T-helper 17 cell (primary cell): ENCODE measurements at regions not wholly inside any gene's neighbourhood (a gene's known extent, or its start where the extent isn't known, plus 50 kb on each side); places are given as distances from the start of the nearest gene placed in this dataset.
A peak's percentile ranks its signal among the peaks of the same experiment; 100 is the strongest.
"Not testable (repeated sequence)": the region's sequence is repeated elsewhere in the genome, so short reads cannot be mapped to it uniquely, and the experiment has no call there.

Experiments used
- ATAC-seq: fragments of 150-1000 bp; cut with Tn5 transposase; 2 replicates; pipeline ENCODE4 v1.10.0; 2021; ENCODE audit warnings: mild to moderate bottlenecking, moderate library complexity
- DNase-seq, 3 donors: peaks; one replicate each; pipeline versions ENCODE4 v3.0.0 to v3.0.0-alpha.2; 2020 to 2021
- H3K9me3 ChIP-seq: one replicate; pipeline ENCODE4 v1.7.0; 2013; ENCODE audit warnings: low read length, mild to moderate bottlenecking; ENCODE audit not compliant: control insufficient read depth, poor library complexity, severe bottlenecking
- H3K27ac Mint-ChIP-seq: one replicate; pipeline ENCODE4 v1.8.0; 2022; ENCODE audit warnings: mild to moderate bottlenecking, moderate library complexity, mixed read lengths
- H3K27me3 Mint-ChIP-seq: one replicate; pipeline ENCODE4 v1.8.0; 2022; ENCODE audit warnings: mixed read lengths
- H3K36me3 Mint-ChIP-seq: one replicate; pipeline ENCODE4 v1.8.0; 2022; ENCODE audit warnings: low read depth, mixed read lengths
- H3K4me1 Mint-ChIP-seq: one replicate; pipeline ENCODE4 v1.8.0; 2022; ENCODE audit warnings: mild to moderate bottlenecking, mixed read lengths
- H3K4me3 Mint-ChIP-seq: one replicate; pipeline ENCODE4 v1.8.0; 2022; ENCODE audit warnings: mild to moderate bottlenecking, moderate library complexity, mixed read lengths

DNA sequence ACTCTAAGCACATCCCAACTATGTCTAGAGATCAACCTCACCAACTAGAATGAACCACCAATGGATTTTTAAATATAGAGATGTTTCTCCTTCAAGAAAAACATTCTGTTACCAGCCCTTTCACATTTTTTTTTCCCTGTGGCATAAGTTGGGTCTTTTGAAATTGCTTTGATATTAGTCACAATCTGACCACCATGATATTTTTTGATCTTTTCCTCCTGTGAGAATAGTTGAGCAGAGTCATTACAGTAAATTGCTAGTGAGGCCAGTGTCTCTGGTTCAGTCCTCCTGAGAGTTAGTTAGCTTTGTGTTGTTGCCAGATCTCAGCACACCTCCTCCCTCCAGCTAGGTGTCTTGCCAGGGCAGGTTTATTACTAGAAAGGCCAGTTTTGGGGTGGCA is 79.7 kb upstream of the MYLIP start:
- Mint-ChIP-seq H3K4me3 (no peak overlapping the region), H3K36me3 (no peaks in the 10 kb centered on the region), H3K4me1 (no peaks in the 10 kb centered on the region), H3K27ac (no peak overlapping the region), H3K27me3 (peaks cover 9% of the 10 kb centered on the region)
- H3K9me3 ChIP-seq = no peaks in the 10 kb centered on the region
- ATAC-seq (no peak), DNase-seq (no peak)

DNA sequence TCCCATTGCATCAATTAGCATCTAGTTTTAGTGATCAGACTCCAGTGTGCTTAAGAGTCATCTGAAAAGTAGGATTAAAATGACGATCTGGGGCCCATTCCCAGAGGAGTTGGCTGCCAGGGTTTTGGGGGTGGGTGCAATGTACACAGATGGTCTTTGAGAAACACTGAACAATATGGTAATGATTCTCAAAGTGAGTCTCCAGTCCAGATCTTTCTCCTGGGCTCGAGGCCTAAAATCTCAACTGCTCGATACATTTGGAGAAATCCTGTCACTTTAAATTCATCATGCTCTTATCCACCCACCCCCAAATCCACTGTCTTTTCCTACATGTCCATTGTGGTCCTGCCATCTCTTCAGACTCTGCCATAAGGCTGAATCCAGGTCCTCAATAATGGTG is 80.7 kb upstream of the MYLIP start:
- ATAC-seq (no peak), DNase-seq (no peak)
- no peak overlapping the region for H3K27ac Mint-ChIP-seq
- no peaks in the 10 kb centered on the region for H3K36me3 Mint-ChIP-seq
- H3K4me3 Mint-ChIP-seq = no peak overlapping the region
- peaks cover 9% of the 10 kb centered on the region for H3K27me3 Mint-ChIP-seq
- no peaks in the 10 kb centered on the region for H3K9me3 ChIP-seq
- no peaks in the 10 kb centered on the region for H3K4me1 Mint-ChIP-seq

DNA sequence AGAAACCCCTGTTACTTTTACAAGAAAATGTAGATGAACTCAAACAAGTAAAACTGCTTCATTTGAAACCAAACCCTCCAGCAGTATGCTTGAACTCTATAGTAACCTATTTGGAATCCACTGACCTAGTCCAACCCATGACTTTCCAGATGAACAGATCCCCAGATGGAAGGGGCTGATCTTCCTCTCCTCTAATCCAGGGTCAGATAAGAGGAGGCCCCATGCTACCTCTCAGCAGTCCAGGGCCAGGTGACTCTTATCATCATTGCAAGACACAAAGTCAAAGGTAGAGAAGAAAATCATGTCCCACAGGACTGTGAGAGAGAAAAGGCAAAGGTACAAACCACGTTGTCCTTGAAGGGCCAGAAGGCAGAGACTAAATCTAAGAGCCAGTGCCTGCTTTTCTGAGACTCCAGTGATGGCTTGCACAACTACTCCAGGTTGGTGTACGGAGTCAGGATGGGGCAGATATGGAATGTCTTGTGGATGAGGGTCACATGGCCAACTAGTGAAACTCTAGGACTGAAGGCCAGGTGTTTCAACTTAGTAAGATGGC is 81.4 kb upstream of the MYLIP start:
- H3K9me3 ChIP-seq = no peaks in the 10 kb centered on the region
- no peak overlapping the region for H3K27ac Mint-ChIP-seq
- H3K4me3 Mint-ChIP-seq = no peak overlapping the region
- DNase-seq (no peak), ATAC-seq (no peak)
- H3K27me3 Mint-ChIP-seq = peaks cover 9% of the 10 kb centered on the region
- no peaks in the 10 kb centered on the region for H3K4me1 Mint-ChIP-seq
- H3K36me3 Mint-ChIP-seq = no peaks in the 10 kb centered on the region

DNA sequence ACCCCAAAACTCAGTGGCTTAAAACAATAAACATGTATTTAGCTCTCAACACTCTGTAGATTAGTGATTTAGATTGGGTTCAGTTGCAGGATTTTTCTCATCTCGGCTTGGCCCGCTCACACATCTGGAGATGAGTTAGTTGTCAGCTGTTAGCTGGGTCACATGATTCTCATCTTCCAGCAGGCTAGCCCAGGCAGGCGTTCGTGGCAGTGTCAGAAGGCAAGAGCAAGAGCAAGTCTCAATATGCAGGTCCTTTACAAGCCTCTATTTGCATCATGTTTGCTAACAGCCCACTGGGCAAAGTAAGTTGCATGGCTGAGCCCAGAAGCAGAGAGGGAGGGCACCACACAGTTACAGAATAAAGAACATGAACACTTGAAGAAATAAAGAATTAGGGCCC is 83.6 kb upstream of the MYLIP start:
- ATAC-seq (no peak), DNase-seq (no peak)
- no peak overlapping the region for H3K4me3 Mint-ChIP-seq
- H3K36me3 Mint-ChIP-seq = no peaks in the 10 kb centered on the region
- H3K4me1 Mint-ChIP-seq = peaks cover 2% of the 10 kb centered on the region
- H3K27me3 Mint-ChIP-seq = no peaks in the 10 kb centered on the region
- H3K27ac Mint-ChIP-seq = no peak overlapping the region
- no peaks in the 10 kb centered on the region for H3K9me3 ChIP-seq

DNA sequence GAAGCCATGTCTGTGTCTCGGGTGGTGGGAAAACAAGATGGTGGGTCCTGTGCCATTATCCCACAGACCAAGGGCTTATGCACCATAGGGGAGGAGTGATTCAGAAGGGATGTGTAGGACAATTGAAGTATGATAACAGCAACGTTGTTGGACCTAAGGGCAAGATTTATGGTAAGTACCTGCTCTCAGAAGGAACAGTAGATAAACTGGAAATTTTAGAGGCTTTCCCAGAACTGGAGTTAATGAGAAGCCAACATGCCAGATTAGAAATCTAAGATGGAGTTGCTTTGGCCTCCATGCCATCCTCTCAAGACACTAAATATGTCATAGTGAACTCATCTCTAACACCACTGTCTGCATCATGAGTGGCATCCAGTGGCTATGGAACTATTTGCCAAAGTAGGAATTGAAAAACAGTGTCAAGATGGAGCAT is 84.7 kb upstream of the MYLIP start:
- DNase-seq (no peak), ATAC-seq (no peak)
- no peaks in the 10 kb centered on the region for H3K9me3 ChIP-seq
- H3K36me3 Mint-ChIP-seq = no peaks in the 10 kb centered on the region
- H3K4me3 Mint-ChIP-seq = no peak overlapping the region
- no peaks in the 10 kb centered on the region for H3K27me3 Mint-ChIP-seq
- H3K27ac Mint-ChIP-seq = no peak overlapping the region
- peaks cover 2% of the 10 kb centered on the region for H3K4me1 Mint-ChIP-seq

DNA sequence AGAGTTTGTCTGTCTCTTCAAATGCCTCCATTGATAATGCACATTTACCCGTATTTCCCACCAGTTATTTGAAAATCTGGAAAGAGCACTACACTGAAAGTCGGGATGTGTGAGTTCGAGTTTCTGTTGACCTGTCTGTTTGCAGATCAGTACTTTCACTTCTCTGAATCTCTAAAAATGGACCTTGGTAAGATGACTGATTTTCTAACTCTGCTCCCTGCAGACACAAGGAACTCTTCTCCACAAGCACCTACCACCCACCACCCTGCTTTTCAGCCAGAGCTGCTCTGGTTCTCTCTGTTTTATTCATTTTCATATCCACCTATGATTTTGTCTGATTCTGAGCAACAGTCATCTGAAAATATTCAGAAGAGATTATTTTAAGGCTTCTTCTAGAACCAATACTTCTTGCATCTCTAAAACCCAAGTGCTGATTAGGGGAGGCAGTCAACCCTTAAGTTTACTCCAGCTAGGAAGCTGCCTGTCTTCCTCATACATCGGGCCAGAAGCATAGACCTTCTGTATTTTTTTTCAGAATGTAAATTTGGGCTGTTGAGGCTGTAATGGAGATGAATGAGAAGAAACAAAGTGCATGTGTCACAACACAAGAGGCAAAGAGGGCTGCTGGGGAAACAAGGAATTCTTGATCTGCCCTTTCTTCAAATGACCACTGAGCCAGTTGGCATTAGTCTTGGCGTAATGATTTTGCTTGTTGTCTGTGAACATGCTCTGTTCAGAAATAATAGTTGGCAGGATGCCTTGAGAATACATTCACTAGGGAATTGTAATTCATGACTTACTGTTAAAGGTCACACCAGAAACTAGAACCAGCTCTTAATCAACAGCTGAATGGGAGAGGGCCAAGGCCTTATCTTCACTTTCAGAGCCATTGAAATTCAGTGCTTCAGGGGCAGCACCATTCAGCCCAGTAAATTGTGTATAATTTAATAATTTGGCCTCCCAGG is 85.4 kb upstream of the MYLIP start:
- DNase-seq (no peak), ATAC-seq (no peak)
- Mint-ChIP-seq H3K27ac (no peak overlapping the region), H3K27me3 (no peaks in the 10 kb centered on the region), H3K4me1 (peaks cover 2% of the 10 kb centered on the region), H3K4me3 (peak overlapping the region; percentile 34), H3K36me3 (no peaks in the 10 kb centered on the region)
- H3K9me3 ChIP-seq = no peaks in the 10 kb centered on the region

DNA sequence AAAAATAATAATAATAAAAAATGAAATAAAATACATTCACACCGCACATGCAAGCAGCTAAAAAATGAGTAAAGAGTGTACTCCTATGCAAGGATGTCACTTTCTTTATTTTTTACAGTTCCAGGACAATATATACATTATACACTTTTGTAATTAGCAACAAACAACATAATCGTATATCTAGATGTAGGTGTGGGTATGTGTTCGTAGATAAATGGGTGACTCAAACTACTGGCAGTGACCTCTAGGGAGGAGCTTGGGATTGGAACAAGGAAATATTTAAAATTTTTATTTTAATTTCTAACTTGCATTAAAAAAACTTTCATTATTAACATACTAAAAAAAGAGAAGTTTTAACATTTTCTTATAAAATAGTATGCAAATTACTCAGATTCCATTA is 86.1 kb upstream of the MYLIP start:
- no peaks in the 10 kb centered on the region for H3K36me3 Mint-ChIP-seq
- peaks cover 2% of the 10 kb centered on the region for H3K4me1 Mint-ChIP-seq
- ATAC-seq (no peak), DNase-seq (no peak)
- H3K4me3 Mint-ChIP-seq = no peak overlapping the region
- no peak overlapping the region for H3K27ac Mint-ChIP-seq
- H3K9me3 ChIP-seq = no peaks in the 10 kb centered on the region
- no peaks in the 10 kb centered on the region for H3K27me3 Mint-ChIP-seq

DNA sequence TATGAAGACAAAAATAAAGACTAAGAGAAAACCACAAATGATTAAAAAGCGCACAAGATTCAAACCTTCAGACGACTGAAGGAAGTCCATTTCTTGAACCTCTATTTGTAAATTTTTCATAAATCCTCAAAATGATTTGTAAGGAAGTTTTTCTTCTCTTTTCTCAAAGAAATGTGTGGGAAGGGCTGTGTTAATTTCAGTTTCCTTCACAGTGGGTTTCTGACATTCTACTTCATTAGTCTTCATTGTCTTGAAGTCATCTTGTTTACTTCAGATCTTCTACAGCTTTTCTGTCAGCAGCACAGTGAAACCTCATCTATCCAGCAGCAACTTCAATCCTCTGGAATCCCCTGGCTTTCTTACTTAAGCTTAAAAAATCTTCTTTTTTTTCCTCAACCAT is 87.6 kb upstream of the MYLIP start:
- DNase-seq = no peak
- Mint-ChIP-seq H3K36me3 (no peaks in the 10 kb centered on the region), H3K4me3 (no peak overlapping the region), H3K27ac (peak overlapping the region; percentile 43), H3K4me1 (peaks cover 2% of the 10 kb centered on the region), H3K27me3 (no peaks in the 10 kb centered on the region)
- no peak for ATAC-seq
- no peaks in the 10 kb centered on the region for H3K9me3 ChIP-seq

DNA sequence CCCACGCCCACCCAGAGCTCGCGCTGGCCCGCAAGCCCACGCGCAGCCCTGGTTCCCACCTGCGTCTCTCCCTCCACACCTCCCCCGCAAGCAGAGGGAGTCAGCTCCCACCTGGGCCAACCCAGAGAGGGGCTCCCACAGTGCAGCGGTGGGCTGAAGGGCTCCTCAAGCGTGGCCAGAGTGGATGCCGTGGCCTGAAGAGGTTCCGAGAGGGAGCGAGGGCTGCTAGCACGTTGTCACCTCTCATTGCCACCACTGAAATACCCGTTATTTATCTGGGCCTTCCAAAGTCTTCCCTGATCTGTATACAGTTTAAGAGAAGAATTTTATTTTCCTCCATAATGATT is 88.3 kb upstream of the MYLIP start:
- Mint-ChIP-seq H3K4me3 (no peak overlapping the region), H3K27me3 (no peaks in the 10 kb centered on the region), H3K27ac (peak overlapping the region; percentile 43), H3K36me3 (no peaks in the 10 kb centered on the region), H3K4me1 (peaks cover 2% of the 10 kb centered on the region)
- no peak for DNase-seq
- ATAC-seq = no peak
- H3K9me3 ChIP-seq = no peaks in the 10 kb centered on the region

DNA sequence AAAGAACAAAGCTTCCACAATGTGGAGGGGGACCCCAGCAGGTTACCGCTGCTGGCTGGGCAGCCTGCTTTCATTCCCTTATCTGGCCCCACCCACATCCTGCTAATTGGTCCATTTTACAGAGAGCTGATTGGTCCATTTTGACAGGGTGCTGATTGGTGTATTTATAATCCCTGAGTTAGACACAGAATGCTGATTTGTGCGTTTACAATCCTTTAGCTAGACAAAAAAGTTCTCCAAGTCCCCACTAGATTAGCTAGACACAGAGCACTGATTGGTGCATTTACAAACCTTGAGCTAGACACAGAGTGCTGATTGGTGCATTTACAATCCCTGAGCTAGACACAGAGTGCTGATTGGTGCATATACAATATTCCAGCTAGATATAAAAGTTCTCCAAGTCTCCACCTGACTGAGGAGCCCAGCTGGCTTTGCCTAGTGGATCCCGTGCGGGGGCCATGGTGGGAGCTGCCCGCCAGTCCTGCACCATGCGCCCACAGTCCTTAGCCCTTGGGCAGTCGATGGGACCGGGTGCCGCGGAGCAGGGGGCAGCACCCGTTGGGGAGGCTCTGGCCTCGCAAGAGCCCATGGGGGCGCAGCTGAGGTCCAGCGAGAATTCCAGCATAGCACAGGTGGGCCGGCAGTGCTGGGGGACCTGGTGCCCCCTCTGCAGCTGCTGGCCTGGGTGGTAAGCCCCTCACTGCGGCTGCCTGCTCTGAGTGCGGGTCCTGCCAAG is 88.8 kb upstream of the MYLIP start:
- not testable (repeated sequence) for H3K27me3 Mint-ChIP-seq, DNase-seq, H3K4me1 Mint-ChIP-seq, H3K27ac Mint-ChIP-seq, H3K36me3 Mint-ChIP-seq, ATAC-seq, H3K4me3 Mint-ChIP-seq, H3K9me3 ChIP-seq

DNA sequence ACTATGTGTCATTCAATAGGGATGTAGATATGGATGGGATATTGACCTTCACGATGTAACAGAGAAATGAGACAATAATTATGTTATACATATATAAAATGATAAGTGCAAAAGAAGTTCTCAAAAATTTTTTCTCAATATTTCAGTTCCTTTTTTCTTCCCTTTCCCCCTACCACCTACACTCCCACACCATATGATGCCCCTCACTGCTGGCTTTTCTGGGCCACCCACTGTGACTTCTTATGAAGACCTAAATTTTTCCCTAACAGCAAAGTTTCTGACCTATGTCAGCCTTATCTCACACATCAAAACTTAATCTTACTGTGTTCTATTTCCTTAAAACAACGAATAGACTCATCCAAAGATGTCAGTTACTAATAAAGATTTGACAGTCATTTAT is 89.9 kb upstream of the MYLIP start:
- ATAC-seq (no peak), DNase-seq (no peak)
- peaks cover 2% of the 10 kb centered on the region for H3K4me1 Mint-ChIP-seq
- H3K27ac Mint-ChIP-seq = no peak overlapping the region
- no peaks in the 10 kb centered on the region for H3K9me3 ChIP-seq
- H3K36me3 Mint-ChIP-seq = no peaks in the 10 kb centered on the region
- peaks cover 8% of the 10 kb centered on the region for H3K27me3 Mint-ChIP-seq
- H3K4me3 Mint-ChIP-seq = no peak overlapping the region

DNA sequence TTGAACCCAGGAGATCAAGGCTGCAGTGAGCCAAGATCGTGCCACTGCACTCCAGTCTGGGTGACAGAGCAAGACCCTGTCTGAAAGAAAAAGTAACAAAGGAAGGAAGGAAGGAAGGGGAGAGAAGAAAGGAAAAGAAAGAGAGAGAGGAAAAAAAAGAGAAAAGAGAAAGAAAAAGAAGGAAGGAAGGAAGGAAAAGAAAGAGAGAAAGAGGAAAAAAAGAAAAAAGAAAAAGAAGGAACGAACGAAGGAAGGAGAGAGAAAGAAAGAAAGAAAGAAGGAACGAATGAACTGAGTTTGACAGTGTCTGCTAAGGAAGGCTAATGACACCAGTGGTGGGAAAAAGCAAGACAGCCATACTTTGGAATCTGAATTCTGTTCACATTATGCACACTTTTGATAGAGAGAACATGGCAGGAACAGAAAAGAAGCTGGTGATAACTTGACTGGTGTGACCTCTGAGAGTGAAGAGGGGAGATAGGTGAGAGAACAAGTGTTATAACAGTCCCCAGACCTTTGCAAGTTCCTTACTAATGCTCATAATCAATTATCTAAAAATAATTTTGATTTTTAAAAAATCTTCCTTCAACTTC is 93.3 kb upstream of the MYLIP start:
- no peaks in the 10 kb centered on the region for H3K9me3 ChIP-seq
- ATAC-seq = no peak
- Mint-ChIP-seq H3K4me3 (no peak overlapping the region), H3K4me1 (no peaks in the 10 kb centered on the region), H3K27me3 (peaks cover 16% of the 10 kb centered on the region), H3K27ac (no peak overlapping the region), H3K36me3 (no peaks in the 10 kb centered on the region)
- DNase-seq = no peak

DNA sequence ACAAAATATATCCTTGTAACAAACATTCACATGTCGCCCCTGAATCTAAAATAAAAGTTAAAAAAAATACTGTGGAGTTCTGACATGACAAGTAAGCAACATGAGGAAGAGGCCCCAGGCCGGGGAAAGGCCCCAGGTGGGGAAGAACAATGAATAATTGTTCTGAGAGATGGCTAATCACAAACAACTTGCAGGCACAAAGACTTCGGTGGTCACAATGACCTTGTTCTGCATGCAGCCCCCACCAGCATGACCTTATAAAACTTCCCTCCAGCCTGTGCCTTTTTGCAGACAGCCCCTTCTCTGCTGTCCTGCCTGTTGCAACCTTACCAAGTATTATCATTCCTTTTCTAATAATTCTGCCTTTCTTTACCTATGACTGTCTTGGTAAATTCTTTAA is 95.7 kb upstream of the MYLIP start:
- H3K9me3 ChIP-seq = no peaks in the 10 kb centered on the region
- peaks cover 16% of the 10 kb centered on the region for H3K27me3 Mint-ChIP-seq
- ATAC-seq (no peak), DNase-seq (no peak)
- no peak overlapping the region for H3K4me3 Mint-ChIP-seq
- no peaks in the 10 kb centered on the region for H3K4me1 Mint-ChIP-seq
- H3K27ac Mint-ChIP-seq = no peak overlapping the region
- no peaks in the 10 kb centered on the region for H3K36me3 Mint-ChIP-seq
